ENCODE measurements at regions not wholly inside any gene's neighbourhood (a gene's known extent, or its start where the extent isn't known, plus 50 kb on each side); places are given as distances from the start of the nearest gene placed in this dataset.
A peak's percentile ranks its signal among the peaks of the same experiment; 100 is the strongest.

- no peaks in the 10 kb centered on the region for H3K9me3 ChIP-seq
- TF ChIP-seq, protein P1, sequence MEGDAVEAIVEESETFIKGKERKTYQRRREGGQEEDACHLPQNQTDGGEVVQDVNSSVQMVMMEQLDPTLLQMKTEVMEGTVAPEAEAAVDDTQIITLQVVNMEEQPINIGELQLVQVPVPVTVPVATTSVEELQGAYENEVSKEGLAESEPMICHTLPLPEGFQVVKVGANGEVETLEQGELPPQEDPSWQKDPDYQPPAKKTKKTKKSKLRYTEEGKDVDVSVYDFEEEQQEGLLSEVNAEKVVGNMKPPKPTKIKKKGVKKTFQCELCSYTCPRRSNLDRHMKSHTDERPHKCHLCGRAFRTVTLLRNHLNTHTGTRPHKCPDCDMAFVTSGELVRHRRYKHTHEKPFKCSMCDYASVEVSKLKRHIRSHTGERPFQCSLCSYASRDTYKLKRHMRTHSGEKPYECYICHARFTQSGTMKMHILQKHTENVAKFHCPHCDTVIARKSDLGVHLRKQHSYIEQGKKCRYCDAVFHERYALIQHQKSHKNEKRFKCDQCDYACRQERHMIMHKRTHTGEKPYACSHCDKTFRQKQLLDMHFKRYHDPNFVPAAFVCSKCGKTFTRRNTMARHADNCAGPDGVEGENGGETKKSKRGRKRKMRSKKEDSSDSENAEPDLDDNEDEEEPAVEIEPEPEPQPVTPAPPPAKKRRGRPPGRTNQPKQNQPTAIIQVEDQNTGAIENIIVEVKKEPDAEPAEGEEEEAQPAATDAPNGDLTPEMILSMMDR (IDR thresholded peaks at IDR 0.05) = no peak
- no peak for ATAC-seq
- no peak for DNase-seq
- no peak overlapping the region for H3K27ac ChIP-seq
- intact Hi-C loops (cut with DNase I) = no loop called here
- no peaks in the 10 kb centered on the region for H3K27me3 ChIP-seq (ENCODE audit: low read depth)
- no peaks in the 10 kb centered on the region for H3K36me3 ChIP-seq
- no peak overlapping the region for H3K4me3 ChIP-seq
- H3K4me1 ChIP-seq = peaks cover 9% of the 10 kb centered on the region
Measured at GRCh38 chr11:103680826-103681225, 355.6 kb upstream of the DDI1 start.

DNA sequence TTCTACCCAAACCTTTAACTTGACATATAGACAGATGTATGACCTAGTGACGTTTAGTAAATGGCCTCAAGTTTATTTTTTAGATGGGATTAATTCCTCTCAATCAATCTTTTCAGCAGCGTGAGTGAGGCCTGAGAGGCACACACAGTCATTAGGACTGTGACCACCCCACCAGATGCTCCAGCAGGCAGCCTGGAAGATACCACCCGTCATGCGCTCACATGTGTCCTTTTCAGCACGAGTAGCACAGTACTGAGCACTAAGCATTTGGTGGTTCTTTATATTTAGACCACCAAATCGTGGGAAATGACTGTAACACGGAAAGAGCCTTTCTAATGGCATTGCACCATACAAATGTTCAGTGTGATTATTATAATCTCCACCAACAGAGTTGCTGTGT lies 354.6 kb upstream of the DDI1 start:
- Histone ChIP-seq H3K27me3 (ENCODE audit: low read depth) (no peaks in the 10 kb centered on the region), H3K4me3 (no peak overlapping the region), H3K9me3 (no peaks in the 10 kb centered on the region), H3K27ac (no peak overlapping the region), H3K36me3 (no peaks in the 10 kb centered on the region), H3K4me1 (peaks cover 9% of the 10 kb centered on the region)
- peak in 1 of 2 donors; percentile 9 for ATAC-seq
- no peak for DNase-seq
- intact Hi-C loops (cut with DNase I) = no loop called here
- TF ChIP-seq, protein P1 (IDR thresholded peaks at IDR 0.05) = no peak

DNA sequence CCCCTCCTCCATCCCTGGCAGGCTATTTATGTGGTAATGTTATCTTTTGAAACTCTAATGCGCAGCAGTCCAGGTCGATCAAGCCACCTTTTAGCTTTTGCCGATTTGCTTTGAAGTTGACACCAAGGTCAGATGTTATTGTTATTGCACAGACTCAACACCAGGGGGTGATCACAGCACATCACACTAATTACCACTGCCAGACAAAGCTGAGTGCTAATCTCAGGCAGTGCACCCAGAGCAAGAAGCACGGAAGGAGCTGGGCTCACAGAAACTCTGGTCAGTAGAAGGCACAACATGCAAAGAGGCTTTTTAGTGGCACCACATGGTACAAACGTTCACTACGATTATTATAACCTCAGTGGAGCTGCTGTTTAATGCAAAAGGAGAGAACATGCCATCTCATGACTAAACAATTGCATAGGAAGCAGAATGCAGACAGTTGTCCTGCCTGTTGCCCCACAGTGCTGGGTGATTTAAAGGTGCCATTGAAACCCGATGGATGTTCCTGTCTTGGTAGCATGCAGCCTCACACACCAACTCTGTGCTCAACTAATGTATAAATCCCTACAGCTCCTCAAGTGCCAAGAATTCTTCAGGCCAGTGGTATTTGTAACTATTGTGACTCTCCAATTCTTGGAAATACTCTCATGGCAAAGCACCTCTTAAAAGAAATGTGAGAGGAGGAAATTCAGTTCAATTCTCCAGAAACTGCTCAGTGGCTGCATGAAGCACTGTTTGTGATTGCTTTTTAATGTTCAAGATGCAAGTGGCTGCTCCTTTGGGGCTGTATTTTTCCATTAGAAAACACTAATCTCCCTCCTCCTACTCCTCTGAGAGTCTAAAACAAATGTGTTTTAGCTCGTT lies 353.9 kb upstream of the DDI1 start:
- Histone ChIP-seq H3K4me3 (no peak overlapping the region), H3K27me3 (ENCODE audit: low read depth) (no peaks in the 10 kb centered on the region), H3K27ac (no peak overlapping the region), H3K9me3 (no peaks in the 10 kb centered on the region), H3K36me3 (no peaks in the 10 kb centered on the region), H3K4me1 (peaks cover 9% of the 10 kb centered on the region)
- DNase-seq = no peak
- intact Hi-C loops (cut with DNase I) = no loop called here
- TF ChIP-seq, protein P1 (IDR thresholded peaks at IDR 0.05) = peak; percentile 69
- ATAC-seq = peak; percentile 93 to 95

GRCh38 chr11:103683576-103683975 lies 352.9 kb upstream of the DDI1 start:
- H3K4me1 ChIP-seq = peaks cover 9% of the 10 kb centered on the region
- H3K27me3 ChIP-seq (ENCODE audit: low read depth) = no peaks in the 10 kb centered on the region
- H3K4me3 ChIP-seq = no peak overlapping the region
- no peak overlapping the region for H3K27ac ChIP-seq
- ATAC-seq (no peak), DNase-seq (no peak)
- TF ChIP-seq, protein P1 (IDR thresholded peaks at IDR 0.05) = no peak
- no peaks in the 10 kb centered on the region for H3K36me3 ChIP-seq
- intact Hi-C loops (cut with DNase I) = no loop called here
- no peaks in the 10 kb centered on the region for H3K9me3 ChIP-seq

GRCh38 chr11:103688924-103689323 lies 347.5 kb upstream of the DDI1 start:
- intact Hi-C loops (cut with DNase I) = no loop called here
- ATAC-seq = no peak
- no peak for DNase-seq
- H3K27ac ChIP-seq = no peak overlapping the region
- TF ChIP-seq, protein P1 (IDR thresholded peaks at IDR 0.05) = no peak
- no peaks in the 10 kb centered on the region for H3K36me3 ChIP-seq
- H3K9me3 ChIP-seq = no peaks in the 10 kb centered on the region
- no peak overlapping the region for H3K4me3 ChIP-seq
- no peaks in the 10 kb centered on the region for H3K4me1 ChIP-seq
- no peaks in the 10 kb centered on the region for H3K27me3 ChIP-seq (ENCODE audit: low read depth)
